ENCODE measurements at regions not wholly inside any gene's neighbourhood (a gene's known extent, or its start where the extent isn't known, plus 50 kb on each side); places are given as distances from the start of the nearest gene placed in this dataset.

- TF ChIP-seq CTCF (IDR thresholded peaks at IDR 0.05), result no peak
- ATAC-seq (ENCODE audit: low FRiP score), result no peak
- DNase-seq (ENCODE audit: low spot score), result no peak
Measured at GRCh38 chr6:25006075-25006474, 70.3 kb upstream of the RIPOR2 start.

GRCh38 chr6:25006565-25007001 is 70.8 kb upstream of the RIPOR2 start:
- peak; percentile 91 for ATAC-seq (ENCODE audit: low FRiP score)

GRCh38 chr6:25007269-25007699 is 71.5 kb upstream of the RIPOR2 start:
- no peak for TF ChIP-seq CTCF (IDR thresholded peaks at IDR 0.05)
- DNase-seq (ENCODE audit: low spot score) (no peak), ATAC-seq (ENCODE audit: low FRiP score) (no peak)

More at GRCh38 chr6:25006565-25007001, 70.8 kb upstream of the RIPOR2 start:
- no peak for TF ChIP-seq CTCF (IDR thresholded peaks at IDR 0.05)
- DNase-seq (ENCODE audit: low spot score), result no peak

GRCh38 chr6:25008707-25009392 is 73.1 kb upstream of the RIPOR2 start:
- DNase-seq (ENCODE audit: low spot score) (no peak), ATAC-seq (ENCODE audit: low FRiP score) (no peak)
- no peak for TF ChIP-seq CTCF (IDR thresholded peaks at IDR 0.05)

- TF ChIP-seq CTCF (IDR thresholded peaks at IDR 0.05), result no peak
- DNase-seq (ENCODE audit: low spot score) (no peak), ATAC-seq (ENCODE audit: low FRiP score) (no peak)
Measured at GRCh38 chr6:25009393-25009710, 73.6 kb upstream of the RIPOR2 start.

GRCh38 chr6:25010176-25010575 is 74.4 kb upstream of the RIPOR2 start:
- DNase-seq (ENCODE audit: low spot score) (no peak), ATAC-seq (ENCODE audit: low FRiP score) (no peak)
- TF ChIP-seq CTCF (IDR thresholded peaks at IDR 0.05), result no peak

- no peak for DNase-seq (ENCODE audit: low spot score)
- no peak for TF ChIP-seq CTCF (IDR thresholded peaks at IDR 0.05)
- no peak for ATAC-seq (ENCODE audit: low FRiP score)
Measured at GRCh38 chr6:25010902-25011625, 75.3 kb upstream of the RIPOR2 start.

All from omental fat pad (tissue), 3 donors.